HL-60 (cell line): ENCODE measurements at regions not wholly inside any gene's neighbourhood (a gene's known extent, or its start where the extent isn't known, plus 50 kb on each side); places are given as distances from the start of the nearest gene placed in this dataset.

Experiments
- CTCF ChIP-seq: IDR thresholded peaks from one replicate; pipeline ENCODE4 v1.5.1; 2011; ENCODE audit warnings: low read length, control low read depth, inconsistent platforms; ENCODE audit not compliant: insufficient read depth
- GABPA ChIP-seq: IDR thresholded peaks from 2 replicates; pipeline ENCODE4 v1.6.1; 2012; ENCODE audit warnings: low read depth
- POLR2AphosphoS5 ChIP-seq: IDR thresholded peaks from 2 replicates; pipeline ENCODE4 v1.6.1; 2012; ENCODE audit warnings: low read depth
- REST ChIP-seq: IDR thresholded peaks from 2 replicates; pipeline ENCODE4 v1.6.1; 2012; ENCODE audit warnings: low read depth; ENCODE audit not compliant: insufficient replicate concordance

- TF ChIP-seq CTCF, result no peak
- no peak for TF ChIP-seq POLR2AphosphoS5
- no peak for TF ChIP-seq REST
- TF ChIP-seq GABPA, result no peak
Observed at GRCh38 chr14:101073598-101073965, 170.1 kb upstream of the RTL1 start.
